ENCODE measurements at regions not wholly inside any gene's neighbourhood (a gene's known extent, or its start where the extent isn't known, plus 50 kb on each side); places are given as distances from the start of the nearest gene placed in this dataset.

GRCh38 chr12:65664715-65665250 is 159.5 kb upstream of the HMGA2 start:
- Histone ChIP-seq H3K9me3 (ENCODE audit: control insufficient read depth, insufficient read depth, low read length) (no peaks in the 10 kb centered on the region), H3K4me3 (ENCODE audit: low read depth, low read length) (no peak overlapping the region), H3K27ac (ENCODE audit: low read depth, low read length) (no peak overlapping the region), H3K27me3 (ENCODE audit: control insufficient read depth, insufficient read depth, low read length) (no peaks in the 10 kb centered on the region)
- POLR2A ChIA-PET, result no interaction called here
- TF ChIP-seq, protein P1, sequence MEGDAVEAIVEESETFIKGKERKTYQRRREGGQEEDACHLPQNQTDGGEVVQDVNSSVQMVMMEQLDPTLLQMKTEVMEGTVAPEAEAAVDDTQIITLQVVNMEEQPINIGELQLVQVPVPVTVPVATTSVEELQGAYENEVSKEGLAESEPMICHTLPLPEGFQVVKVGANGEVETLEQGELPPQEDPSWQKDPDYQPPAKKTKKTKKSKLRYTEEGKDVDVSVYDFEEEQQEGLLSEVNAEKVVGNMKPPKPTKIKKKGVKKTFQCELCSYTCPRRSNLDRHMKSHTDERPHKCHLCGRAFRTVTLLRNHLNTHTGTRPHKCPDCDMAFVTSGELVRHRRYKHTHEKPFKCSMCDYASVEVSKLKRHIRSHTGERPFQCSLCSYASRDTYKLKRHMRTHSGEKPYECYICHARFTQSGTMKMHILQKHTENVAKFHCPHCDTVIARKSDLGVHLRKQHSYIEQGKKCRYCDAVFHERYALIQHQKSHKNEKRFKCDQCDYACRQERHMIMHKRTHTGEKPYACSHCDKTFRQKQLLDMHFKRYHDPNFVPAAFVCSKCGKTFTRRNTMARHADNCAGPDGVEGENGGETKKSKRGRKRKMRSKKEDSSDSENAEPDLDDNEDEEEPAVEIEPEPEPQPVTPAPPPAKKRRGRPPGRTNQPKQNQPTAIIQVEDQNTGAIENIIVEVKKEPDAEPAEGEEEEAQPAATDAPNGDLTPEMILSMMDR (IDR thresholded peaks at IDR 0.05; ENCODE audit: low read depth, low read length), result no peak
- CTCF ChIA-PET, result no interaction called here
- no peak for DNase-seq (ENCODE audit: low read depth, low spot score)

- TF ChIP-seq, protein P1 (IDR thresholded peaks at IDR 0.05; ENCODE audit: low read depth, low read length), result no peak
- no peak for DNase-seq (ENCODE audit: low read depth, low spot score)
- POLR2A ChIA-PET, result no interaction called here
- H3K27me3 ChIP-seq (ENCODE audit: control insufficient read depth, insufficient read depth, low read length), result no peaks in the 10 kb centered on the region
- H3K27ac ChIP-seq (ENCODE audit: low read depth, low read length), result no peak overlapping the region
- CTCF ChIA-PET, result no interaction called here
- no peak overlapping the region for H3K4me3 ChIP-seq (ENCODE audit: low read depth, low read length)
- no peaks in the 10 kb centered on the region for H3K9me3 ChIP-seq (ENCODE audit: control insufficient read depth, insufficient read depth, low read length)
These were observed 158.5 kb upstream of the HMGA2 start for GRCh38 chr12:65665817-65666216.

DNA sequence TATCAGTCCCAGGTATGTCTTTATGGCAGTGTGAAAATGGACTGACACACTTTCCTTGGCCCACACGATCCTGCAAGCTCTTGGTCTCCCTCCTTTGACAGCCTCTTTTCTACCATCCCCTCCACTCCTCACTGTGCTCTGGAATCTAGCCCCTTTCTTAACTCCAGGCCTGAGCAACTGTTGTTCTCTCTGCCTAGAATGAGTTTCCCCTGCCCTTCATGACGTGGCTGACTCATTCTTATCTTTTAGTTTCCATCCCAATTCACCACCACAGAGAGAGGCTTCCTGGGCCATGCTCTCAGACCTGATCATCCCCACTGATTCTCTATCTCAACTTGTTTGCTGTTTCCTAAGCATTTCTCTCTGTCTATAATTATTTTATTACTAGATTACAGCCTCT is 157.4 kb upstream of the HMGA2 start:
- Histone ChIP-seq H3K9me3 (ENCODE audit: control insufficient read depth, insufficient read depth, low read length) (no peaks in the 10 kb centered on the region), H3K4me3 (ENCODE audit: low read depth, low read length) (no peak overlapping the region), H3K27me3 (ENCODE audit: control insufficient read depth, insufficient read depth, low read length) (no peaks in the 10 kb centered on the region), H3K27ac (ENCODE audit: low read depth, low read length) (no peak overlapping the region)
- TF ChIP-seq, protein P1 (IDR thresholded peaks at IDR 0.05; ENCODE audit: low read depth, low read length), result no peak
- ChIA-PET CTCF (no interaction called here), POLR2A (no interaction called here)
- DNase-seq (ENCODE audit: low read depth, low spot score), result no peak

DNA sequence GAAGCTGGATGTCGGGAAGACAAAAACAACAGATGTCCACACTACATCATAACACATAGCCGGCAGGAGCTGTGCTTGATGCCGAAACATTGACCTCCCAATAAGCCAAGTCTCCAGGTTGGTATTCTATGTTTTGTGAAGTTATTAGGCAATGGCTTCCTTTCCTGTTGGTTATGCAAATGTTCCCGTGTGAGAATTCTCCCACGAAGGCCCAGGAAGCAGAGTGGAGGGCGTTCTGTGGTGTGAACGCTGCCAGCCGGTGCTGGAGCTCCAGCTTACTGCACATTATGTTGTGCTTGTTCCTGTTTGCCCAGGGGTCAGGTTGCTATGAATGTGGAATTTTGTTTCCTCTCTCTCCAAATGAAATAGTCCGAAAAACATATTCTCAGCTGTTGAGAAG is 156.4 kb upstream of the HMGA2 start:
- ChIA-PET POLR2A (no interaction called here), CTCF (interaction anchor here (1.7 kb wide), 1 partner anchor 65 kb away, joined by 3 read pairs; no protein-coding TSS in a partner anchor)
- Histone ChIP-seq H3K4me3 (ENCODE audit: low read depth, low read length) (no peak overlapping the region), H3K27ac (ENCODE audit: low read depth, low read length) (no peak overlapping the region), H3K27me3 (ENCODE audit: control insufficient read depth, insufficient read depth, low read length) (no peaks in the 10 kb centered on the region), H3K9me3 (ENCODE audit: control insufficient read depth, insufficient read depth, low read length) (no peaks in the 10 kb centered on the region)
- TF ChIP-seq, protein P1 (IDR thresholded peaks at IDR 0.05; ENCODE audit: low read depth, low read length), result no peak
- DNase-seq (ENCODE audit: low read depth, low spot score), result no peak

- ChIA-PET POLR2A (no interaction called here), CTCF (interaction anchor here (1.4 to 1.7 kb wide), 2 partner anchors 11 to 66 kb away, joined by 3 read pairs; no protein-coding TSS in a partner anchor)
- Histone ChIP-seq H3K27ac (ENCODE audit: low read depth, low read length) (no peak overlapping the region), H3K9me3 (ENCODE audit: control insufficient read depth, insufficient read depth, low read length) (no peaks in the 10 kb centered on the region), H3K27me3 (ENCODE audit: control insufficient read depth, insufficient read depth, low read length) (no peaks in the 10 kb centered on the region), H3K4me3 (ENCODE audit: low read depth, low read length) (no peak overlapping the region)
- DNase-seq (ENCODE audit: low read depth, low spot score), result no peak
- TF ChIP-seq, protein P1 (IDR thresholded peaks at IDR 0.05; ENCODE audit: low read depth, low read length), result no peak
These were observed 155.1 kb upstream of the HMGA2 start for GRCh38 chr12:65668981-65669695.
